B cell (primary cell): ENCODE measurements at regions not wholly inside any gene's neighbourhood (a gene's known extent, or its start where the extent isn't known, plus 50 kb on each side); places are given as distances from the start of the nearest gene placed in this dataset.

Experiments used
- CTCF ChIP-seq: fragments of 200-600 bp; IDR thresholded peaks from one replicate; pipeline ENCODE4 v1.8.0; 2022; ENCODE audit warnings: antibody characterized with exemption, mild to moderate bottlenecking
- EZH2 ChIP-seq: IDR thresholded peaks from 2 replicates; pipeline ENCODE4 v1.6.1; 2012; ENCODE audit warnings: borderline replicate concordance, low read depth, mild to moderate bottlenecking, moderate library complexity, low read length; ENCODE audit not compliant: insufficient read depth, poor library complexity, severe bottlenecking

- TF ChIP-seq EZH2, result no peak
- TF ChIP-seq CTCF, result no peak
These were observed 70.5 kb downstream of the CBLL2 start for GRCh38 chrX:22343192-22343591.
